ENCODE measurements at regions not wholly inside any gene's neighbourhood (a gene's known extent, or its start where the extent isn't known, plus 50 kb on each side); places are given as distances from the start of the nearest gene placed in this dataset.

- Histone ChIP-seq H3K9me3 (ENCODE audit: control insufficient read depth in 1 of 2, insufficient read depth in 1 of 2, low read depth in 1 of 2, low read length in 2 of 2) (no peaks in the 10 kb centered on the region), H3K9me2 (ENCODE audit: insufficient read depth) (no peaks in the 10 kb centered on the region), H3K9ac (ENCODE audit: low read length) (no peak overlapping the region), H4K20me1 (ENCODE audit: insufficient read depth) (no peaks in the 10 kb centered on the region), H3K27ac (ENCODE audit: low read depth, low read length) (no peak overlapping the region), H2AFZ (ENCODE audit: low read depth, low read length, poor library complexity, severe bottlenecking) (no peak overlapping the region), H3K36me3 (ENCODE audit: control insufficient read depth in 1 of 2, insufficient read depth in 2 of 2, low read length in 2 of 2) (no peaks in the 10 kb centered on the region), H3K27me3 (ENCODE audit: insufficient read depth, low read length) (no peaks in the 10 kb centered on the region), H3K4me1 (ENCODE audit: control insufficient read depth in 1 of 2, insufficient read depth in 2 of 2, low read length in 2 of 2) (peaks cover 6 to 8% of the 10 kb centered on the region in 2 experiments; a peak in 3 of 4 replicates), H3K4me2 (ENCODE audit: low read length) (no peak overlapping the region), H3K79me2 (ENCODE audit: insufficient read depth, low read length) (no peaks in the 10 kb centered on the region), H3K4me3 (replicated peaks in 1 of 2; ENCODE audit: low read depth in 1 of 2, low read length in 2 of 2) (no peak overlapping the region)
- RAD21 ChIA-PET (ENCODE audit: low non-redundant PET in 1 of 2, low total read pairs in 2 of 2, uncharacterized antibody in 2 of 2, unreplicated experiment in 2 of 2) = no interaction called here
- intact Hi-C loops (cut with micrococcal nuclease) = no loop called here
- no peak for DNase-seq (ENCODE audit: low read depth, low spot score)
- CTCF ChIA-PET = no interaction called here
- BruUV-seq (replicated peaks) = no TSS peak
- POLR2A ChIA-PET = no interaction called here
- ATAC-seq = no peak
- TF ChIP-seq FOSL1 (IDR thresholded peaks at IDR 0.05; ENCODE audit: low read depth) (no peak), CBX3 (IDR thresholded peaks at IDR 0.05; ENCODE audit: low read depth) (no peak), ZNF274 (IDR thresholded peaks at IDR 0.05; ENCODE audit: low read depth, low read length) (no peak), TCF7L2 (IDR thresholded peaks at IDR 0.05; ENCODE audit: borderline replicate concordance, extremely low read depth, insufficient read depth, insufficient read length) (no peak), JUND (IDR thresholded peaks at IDR 0.05) (no peak), CEBPB (IDR thresholded peaks at IDR 0.05; ENCODE audit: low read depth) (no peak), REST (IDR thresholded peaks at IDR 0.05; ENCODE audit: low read depth) (no peak), EGR1 (IDR thresholded peaks at IDR 0.05; ENCODE audit: low read depth) (no peak), EZH2 (IDR thresholded peaks at IDR 0.05) (no peak), SIN3A (IDR thresholded peaks at IDR 0.05; ENCODE audit: low read depth) (no peak), SP1 (IDR thresholded peaks at IDR 0.05; ENCODE audit: low read depth) (no peak), EZH2phosphoT487 (IDR thresholded peaks at IDR 0.05; ENCODE audit: borderline replicate concordance) (no peak), CTCF (IDR thresholded peaks at IDR 0.05 in 2 of 3, conservative IDR thresholded peaks at IDR 0.05 in 1 of 3; ENCODE audit: borderline replicate concordance in 1 of 3, insufficient read depth in 1 of 3, low read depth in 2 of 3, low read length in 2 of 3) (no peak), POLR2A (IDR thresholded peaks at IDR 0.05; ENCODE audit: borderline replicate concordance, extremely low read depth, insufficient read depth, insufficient read length) (no peak), YY1 (IDR thresholded peaks at IDR 0.05; ENCODE audit: extremely low read depth, insufficient replicate concordance, low read depth, low read length) (no peak), SRF (IDR thresholded peaks at IDR 0.05; ENCODE audit: low read depth) (no peak)
- TF ChIP-seq, protein P1, sequence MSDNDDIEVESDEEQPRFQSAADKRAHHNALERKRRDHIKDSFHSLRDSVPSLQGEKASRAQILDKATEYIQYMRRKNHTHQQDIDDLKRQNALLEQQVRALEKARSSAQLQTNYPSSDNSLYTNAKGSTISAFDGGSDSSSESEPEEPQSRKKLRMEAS (IDR thresholded peaks at IDR 0.05) = no peak
Measured at GRCh38 chr20:10853731-10854130, 179.9 kb upstream of the JAG1 start.
